ENCODE measurements at regions not wholly inside any gene's neighbourhood (a gene's known extent, or its start where the extent isn't known, plus 50 kb on each side); places are given as distances from the start of the nearest gene placed in this dataset.
A peak's percentile ranks its signal among the peaks of the same experiment; 100 is the strongest.

GRCh38 chr4:166228112-166228511, 355.1 kb downstream of the TLL1 start (continued):
- no peak for TF ChIP-seq NR3C1 (IDR thresholded peaks at IDR 0.05)
- TF ChIP-seq HOXA7 (CRISPR knock-in tag; IDR thresholded peaks at IDR 0.05): no peak
- no peak for TF ChIP-seq MAZ (IDR thresholded peaks at IDR 0.05; ENCODE audit: borderline replicate concordance, low read depth, low read length)
- no peak for TF ChIP-seq TFCP2L1 (CRISPR knock-in tag; IDR thresholded peaks at IDR 0.05)
- TF ChIP-seq ESRRA (IDR thresholded peaks at IDR 0.05; ENCODE audit: borderline replicate concordance, low read length): no peak

GRCh38 chr4:166229799-166230198, 356.8 kb downstream of the TLL1 start:
- Histone ChIP-seq H3K4me1 (no peaks in the 10 kb centered on the region), H3K9me3 (no peaks in the 10 kb centered on the region), H3K4me3 (no peak overlapping the region), H3K27ac (no peak overlapping the region), H3K4me2 (no peak overlapping the region)
- DNase-seq (ENCODE audit: low read depth in 1 of 2, low spot score in 1 of 2): no peak
- CTCF ChIA-PET: no interaction called here
- POLR2A ChIA-PET: no interaction called here
- 6% methylated on average over 1 of the region's 1 CpG for WGBS (ENCODE audit: missing lambda C conversion rate)
- no peak for ATAC-seq
- TF ChIP-seq POLR2A (IDR thresholded peaks at IDR 0.05; ENCODE audit: low read length): no peak
- TF ChIP-seq ZC3H11A (IDR thresholded peaks at IDR 0.05): peak; percentile 54
- FAIRE-seq: no peak

GRCh38 chr4:166230841-166231240, 357.8 kb downstream of the TLL1 start:
- Histone ChIP-seq H3K27ac (no peak overlapping the region), H3K4me2 (no peak overlapping the region), H3K4me3 (no peak overlapping the region), H3K9me3 (no peaks in the 10 kb centered on the region), H3K4me1 (no peaks in the 10 kb centered on the region)
- CTCF ChIA-PET: no interaction called here
- no peak for DNase-seq (ENCODE audit: low read depth in 1 of 2, low spot score in 1 of 2)
- no peak for ATAC-seq
- POLR2A ChIA-PET: no interaction called here
- FAIRE-seq: no peak
- 15% methylated on average over 1 of the region's 1 CpG for WGBS (ENCODE audit: missing lambda C conversion rate)
- TF ChIP-seq JUNB (IDR thresholded peaks at IDR 0.05) (no peak), MAFK (IDR thresholded peaks at IDR 0.05; ENCODE audit: partially characterized antibody) (no peak), EHF (CRISPR knock-in tag; IDR thresholded peaks at IDR 0.05) (no peak)

GRCh38 chr4:166239354-166239753, 366.3 kb downstream of the TLL1 start:
- FAIRE-seq (no peak), ATAC-seq (no peak), DNase-seq (ENCODE audit: low read depth in 1 of 2, low spot score in 1 of 2) (no peak)
- Histone ChIP-seq H3K4me3 (no peak overlapping the region), H3K9me3 (no peaks in the 10 kb centered on the region), H3K4me2 (no peak overlapping the region), H3K27ac (no peak overlapping the region), H3K4me1 (no peaks in the 10 kb centered on the region)
- 34% methylated on average over 4 of the region's 4 CpGs for WGBS (ENCODE audit: missing lambda C conversion rate)
- ChIA-PET POLR2A (no interaction called here), CTCF (interaction anchor here (1.1 to 1.2 kb wide), 2 partner anchors 11 to 12 kb away, joined by 3 to 4 read pairs; no protein-coding TSS in a partner anchor)
- TF ChIP-seq JUN (IDR thresholded peaks at IDR 0.05): no peak
- no peak for TF ChIP-seq POLR2A (IDR thresholded peaks at IDR 0.05; ENCODE audit: low read length)
- no peak for TF ChIP-seq NPAS2 (CRISPR knock-in tag; IDR thresholded peaks at IDR 0.05; ENCODE audit: borderline replicate concordance)
- no peak for TF ChIP-seq BCL3 (IDR thresholded peaks at IDR 0.05)
- no peak for TF ChIP-seq RAD21 (conservative IDR thresholded peaks at IDR 0.05 in 1 of 2, IDR thresholded peaks at IDR 0.05 in 1 of 2)
- TF ChIP-seq CHD2 (IDR thresholded peaks at IDR 0.05; ENCODE audit: low read length, partially characterized antibody): no peak
- TF ChIP-seq HMGXB4 (CRISPR knock-in tag; IDR thresholded peaks at IDR 0.05; ENCODE audit: borderline replicate concordance): no peak
- TF ChIP-seq FOSB (CRISPR knock-in tag; IDR thresholded peaks at IDR 0.05): no peak
- no peak for TF ChIP-seq HDAC2 (IDR thresholded peaks at IDR 0.05)
- TF ChIP-seq CTCF (IDR thresholded peaks at IDR 0.05): no peak
- TF ChIP-seq USF2 (IDR thresholded peaks at IDR 0.05): no peak
- TF ChIP-seq MAFK (IDR thresholded peaks at IDR 0.05; ENCODE audit: partially characterized antibody): no peak
- TF ChIP-seq ESRRA (IDR thresholded peaks at IDR 0.05; ENCODE audit: borderline replicate concordance, low read length): no peak
- no peak for TF ChIP-seq RFX5 (IDR thresholded peaks at IDR 0.05)
- no peak for TF ChIP-seq ZSCAN20 (CRISPR knock-in tag; IDR thresholded peaks at IDR 0.05)
- TF ChIP-seq FOSL2 (IDR thresholded peaks at IDR 0.05): no peak
- no peak for TF ChIP-seq FOSL2 (CRISPR knock-in tag; IDR thresholded peaks at IDR 0.05)
- no peak for TF ChIP-seq KDM1A (IDR thresholded peaks at IDR 0.05; ENCODE audit: low read depth)
- no peak for TF ChIP-seq HOXA7 (CRISPR knock-in tag; IDR thresholded peaks at IDR 0.05)
- TF ChIP-seq ZFP36 (IDR thresholded peaks at IDR 0.05; ENCODE audit: borderline replicate concordance, partially characterized antibody): no peak
